HEK293 (cell line): ENCODE measurements at regions not wholly inside any gene's neighbourhood (a gene's known extent, or its start where the extent isn't known, plus 50 kb on each side); places are given as distances from the start of the nearest gene placed in this dataset.

Experiments
- CTCF ChIP-seq: fragments of 450-650 bp; formaldehyde crosslinking; IDR thresholded peaks from 2 replicates; pipeline ENCODE4 v1.5.1; 2016; ENCODE audit warnings: missing biosample characterization, missing genetic modification characterization
- REST ChIP-seq: fragments of 450-650 bp; formaldehyde crosslinking; IDR thresholded peaks from 2 replicates; pipeline ENCODE4 v1.5.1; 2016; ENCODE audit warnings: missing biosample characterization, missing genetic modification characterization
- ZNF239 ChIP-seq: fragments of 450-650 bp; formaldehyde crosslinking; IDR thresholded peaks from 2 replicates; pipeline ENCODE4 v1.5.1; 2016; ENCODE audit warnings: missing biosample characterization, missing genetic modification characterization

GRCh38 chr4:41379230-41379629, 122.5 kb downstream of the UCHL1 start:
- TF ChIP-seq ZNF239 (no peak), REST (tag by site-specific recombination) (no peak), CTCF (tag by site-specific recombination) (no peak)
